H1 (cell line): ENCODE measurements at regions not wholly inside any gene's neighbourhood (a gene's known extent, or its start where the extent isn't known, plus 50 kb on each side); places are given as distances from the start of the nearest gene placed in this dataset.

Experiments
- CTCF ChIA-PET: fragments of 300-600 bp; sonication (Branson Sonifier 250); formaldehyde crosslinking; loops from one replicate; lab custom pipeline; 2021; ENCODE audit not compliant: partially characterized antibody; lab: Charles Lee
- POLR2A ChIA-PET: fragments of 300-600 bp; sonication (Branson Sonifier 250); formaldehyde crosslinking; loops from one replicate; lab custom pipeline; 2021; ENCODE audit warnings: inconsistent platforms; ENCODE audit not compliant: partially characterized antibody; lab: Charles Lee
- DNase-seq, 2 experiments: peaks; one replicate each; pipeline versions ENCODE4 v3.0.0 to v3.0.0-alpha.2; 2010 to 2022; ENCODE audit warnings: low spot score in 2 of 2, low read depth in 1 of 2, mixed read lengths in 1 of 2
- FAIRE-seq: peaks from 2 replicates; lab custom pipeline; 2011; peaks lifted over from hg19 to GRCh38; lab: Jason Lieb, UNC
- H2AFZ ChIP-seq: 2 replicates; pipeline ENCODE4 v1.8.1; 2012; ENCODE audit warnings: low read length, inconsistent platforms
- H2AK5ac ChIP-seq: 2 replicates; pipeline ENCODE4 v1.6.1; 2013; ENCODE audit warnings: low read depth, low read length
- H2BK120ac ChIP-seq: replicated peaks from 2 replicates; pipeline ENCODE3; 2013; ENCODE audit warnings: low read depth, low read length, inconsistent platforms
- H2BK12ac ChIP-seq: 2 replicates; pipeline ENCODE4 v1.6.1; 2013; ENCODE audit warnings: low read depth, low read length
- H2BK15ac ChIP-seq: 2 replicates; pipeline ENCODE4 v1.6.1; 2013; ENCODE audit warnings: low read length
- H2BK20ac ChIP-seq: 2 replicates; pipeline ENCODE4 v1.6.1; 2013; ENCODE audit warnings: low read length
- H2BK5ac ChIP-seq: 2 replicates; pipeline ENCODE4 v1.6.1; 2013; ENCODE audit warnings: low read depth, low read length
- H3K14ac ChIP-seq: 2 replicates; pipeline ENCODE4 v1.6.1; 2013; ENCODE audit warnings: inconsistent platforms; ENCODE audit not compliant: insufficient read length
- H3K18ac ChIP-seq: 2 replicates; pipeline ENCODE4 v1.6.1; 2013; ENCODE audit warnings: low read length; ENCODE audit errors: extremely low read depth
- H3K23ac ChIP-seq: 2 replicates; pipeline ENCODE4 v1.6.1; 2013; ENCODE audit warnings: inconsistent platforms; ENCODE audit not compliant: insufficient read length
- H3K23me2 ChIP-seq: 2 replicates; pipeline ENCODE4 v1.6.1; 2013; ENCODE audit warnings: low read depth, low read length
- H3K27ac ChIP-seq: 2 replicates; pipeline ENCODE4 v1.6.1; 2011; ENCODE audit warnings: low read depth, low read length, inconsistent platforms
- H3K27me3 ChIP-seq, 4 experiments: replicated peaks in 1 of 4; 1 replicate in 1 of 4; 2 replicates in 3 of 4; pipeline versions ENCODE4 v1.6.1 to v1.8.1; 2011 to 2013; ENCODE audit warnings: low read length in 3 of 4, mild to moderate bottlenecking in 3 of 4, inconsistent platforms in 2 of 4, mixed read lengths in 2 of 4, moderate library complexity in 1 of 4; ENCODE audit not compliant: control insufficient read depth in 3 of 4, insufficient read depth in 3 of 4; ENCODE audit errors: extremely low read depth in 1 of 4
- H3K36me3 ChIP-seq, 4 experiments: 2 replicates each; pipeline versions ENCODE4 v1.6.1 to v1.8.1; 2011 to 2013; ENCODE audit warnings: mild to moderate bottlenecking in 4 of 4, low read length in 3 of 4, moderate library complexity in 2 of 4, control low read depth in 1 of 4, inconsistent platforms in 1 of 4; ENCODE audit not compliant: insufficient read depth in 4 of 4, control insufficient read depth in 2 of 4
- H3K4ac ChIP-seq: replicated peaks from 2 replicates; pipeline ENCODE3; 2013; ENCODE audit warnings: low read length, low read depth, mixed read lengths, inconsistent platforms; ENCODE audit not compliant: insufficient read length
- H3K4me1 ChIP-seq, 4 experiments: replicated peaks in 1 of 4; 1 replicate in 1 of 4; 2 replicates in 3 of 4; pipeline versions ENCODE4 v1.6.1 to v1.8.1; 2011 to 2013; ENCODE audit warnings: low read length in 3 of 4, inconsistent platforms in 2 of 4, mixed read lengths in 1 of 4; ENCODE audit not compliant: insufficient read depth in 4 of 4, control insufficient read depth in 3 of 4
- H3K4me2 ChIP-seq, 2 experiments: 2 replicates each; pipeline versions ENCODE4 v1.6.1 to v1.8.1; 2011 to 2013; ENCODE audit warnings: low read depth in 2 of 2, low read length in 2 of 2, control low read depth in 1 of 2, inconsistent platforms in 1 of 2, mild to moderate bottlenecking in 1 of 2; ENCODE audit not compliant: insufficient read depth in 1 of 2
- H3K4me3 ChIP-seq, 4 experiments: fragments of 200-600, 300-600 bp in 1 of 4; sonication (generic), shearing (Covaris generic), sonication (Bioruptor Twin) in 1 of 4; 2 replicates each; pipeline versions ENCODE4 v1.5.1 to v1.8.1; 2011 to 2016; ENCODE audit warnings: low read length in 4 of 4, low read depth in 3 of 4, control low read depth in 2 of 4, inconsistent platforms in 2 of 4, mild to moderate bottlenecking in 2 of 4, mixed read lengths in 1 of 4, moderate library complexity in 1 of 4; ENCODE audit not compliant: insufficient read depth in 2 of 4; ENCODE audit errors: extremely low read depth in 1 of 4
- H3K56ac ChIP-seq: replicated peaks from 2 replicates; pipeline ENCODE3; 2013; ENCODE audit warnings: low read depth, mild to moderate bottlenecking, mixed read lengths, low read length, inconsistent platforms; ENCODE audit not compliant: insufficient read length
- H3K79me1 ChIP-seq: 2 replicates; pipeline ENCODE4 v1.6.1; 2013; ENCODE audit warnings: low read depth, low read length, control low read depth
- H3K79me2 ChIP-seq, 2 experiments: 2 replicates each; pipeline versions ENCODE4 v1.6.1 to v1.8.1; 2012 to 2013; ENCODE audit warnings: low read length in 2 of 2, mild to moderate bottlenecking in 2 of 2, inconsistent platforms in 1 of 2; ENCODE audit not compliant: insufficient read depth in 2 of 2, control insufficient read depth in 1 of 2
- H3K9ac ChIP-seq, 4 experiments: replicated peaks in 1 of 4; 1 replicate in 1 of 4; 2 replicates in 3 of 4; pipeline versions ENCODE4 v1.6.1 to v1.8.1; 2011 to 2013; ENCODE audit warnings: low read depth in 3 of 4, low read length in 3 of 4, control low read depth in 2 of 4, mild to moderate bottlenecking in 2 of 4, moderate library complexity in 2 of 4, inconsistent platforms in 1 of 4; ENCODE audit errors: extremely low read depth in 1 of 4
- H3K9me3 ChIP-seq, 2 experiments: 2 replicates each; pipeline versions ENCODE4 v1.6.1 to v1.8.1; 2012 to 2013; ENCODE audit warnings: mild to moderate bottlenecking in 2 of 2, moderate library complexity in 2 of 2, control low read depth in 1 of 2, inconsistent platforms in 1 of 2, low read depth in 1 of 2, low read length in 1 of 2, mixed read lengths in 1 of 2; ENCODE audit not compliant: insufficient read depth in 2 of 2
- H4K20me1 ChIP-seq, 2 experiments: replicated peaks in 1 of 2; 2 replicates each; pipeline versions ENCODE3 to v1.8.1; 2011 to 2013; ENCODE audit warnings: inconsistent platforms in 2 of 2, low read length in 2 of 2, mild to moderate bottlenecking in 1 of 2; ENCODE audit not compliant: insufficient read depth in 2 of 2, control insufficient read depth in 1 of 2
- H4K5ac ChIP-seq: 2 replicates; pipeline ENCODE4 v1.6.1; 2013; ENCODE audit warnings: low read length, low read depth, mixed read lengths, inconsistent platforms; ENCODE audit not compliant: insufficient read length
- H4K8ac ChIP-seq: 2 replicates; pipeline ENCODE4 v1.8.0; 2013; ENCODE audit warnings: mild to moderate bottlenecking, moderate library complexity, low read length, inconsistent platforms; ENCODE audit not compliant: insufficient read depth; ENCODE audit errors: extremely low read depth
- H4K91ac ChIP-seq: replicated peaks from 2 replicates; pipeline ENCODE3; 2013; ENCODE audit warnings: low read length, mixed read lengths, inconsistent platforms; ENCODE audit not compliant: insufficient read length
- CEBPB ChIP-seq: IDR thresholded peaks from 2 replicates; pipeline ENCODE4 v1.6.1; 2012; ENCODE audit warnings: low read depth, low read length
- CREB1 ChIP-seq: IDR thresholded peaks from 2 replicates; pipeline ENCODE4 v1.6.1; 2012; ENCODE audit warnings: inconsistent platforms
- CTBP2 ChIP-seq: IDR thresholded peaks from 2 replicates; pipeline ENCODE4 v1.7.0; 2011; ENCODE audit warnings: borderline replicate concordance, mild to moderate bottlenecking, moderate library complexity, mixed read lengths, low read length; ENCODE audit not compliant: insufficient read depth, insufficient read length
- E2F6 ChIP-seq: IDR thresholded peaks from 2 replicates; pipeline ENCODE4 v1.6.1; 2012; ENCODE audit warnings: inconsistent platforms
- FOSL1 ChIP-seq: IDR thresholded peaks from 2 replicates; pipeline ENCODE4 v1.6.1; 2011; ENCODE audit warnings: mild to moderate bottlenecking, low read depth, low read length, moderate library complexity; ENCODE audit not compliant: insufficient read depth
- MAFK ChIP-seq: IDR thresholded peaks from 2 replicates; pipeline ENCODE4 v1.6.1; 2012; ENCODE audit warnings: low read depth, mild to moderate bottlenecking, improper control_type of control experiment, low read length
- MAX ChIP-seq: IDR thresholded peaks from 2 replicates; pipeline ENCODE4 v1.6.1; 2012; ENCODE audit warnings: inconsistent platforms
- NANOG ChIP-seq: IDR thresholded peaks from 2 replicates; pipeline ENCODE4 v1.6.1; 2011; ENCODE audit warnings: low read length, low read depth, mild to moderate bottlenecking, inconsistent platforms; ENCODE audit not compliant: insufficient read depth, poor library complexity, severe bottlenecking
- SAP30 ChIP-seq: fragments of 300-600 bp; sonication (generic); IDR thresholded peaks from 2 replicates; pipeline ENCODE4 v1.7.1; 2012; ENCODE audit warnings: low read length, moderate library complexity, mild to moderate bottlenecking, inconsistent platforms; ENCODE audit not compliant: insufficient read depth, insufficient replicate concordance
- SIX5 ChIP-seq: IDR thresholded peaks from 2 replicates; pipeline ENCODE4 v1.6.1; 2011; ENCODE audit warnings: mild to moderate bottlenecking, low read depth, low read length
- SP2 ChIP-seq: IDR thresholded peaks from 2 replicates; pipeline ENCODE4 v1.6.1; 2012; ENCODE audit warnings: mild to moderate bottlenecking, low read length, inconsistent platforms
- SP4 ChIP-seq: IDR thresholded peaks from 2 replicates; pipeline ENCODE4 v1.6.1; 2012; ENCODE audit warnings: low read length, inconsistent platforms
- TCF12 ChIP-seq: IDR thresholded peaks from 2 replicates; pipeline ENCODE4 v1.6.1; 2011; ENCODE audit warnings: low read depth, mild to moderate bottlenecking, low read length
- TEAD4 ChIP-seq: IDR thresholded peaks from 2 replicates; pipeline ENCODE4 v1.6.1; 2012; ENCODE audit warnings: low read depth, low read length, inconsistent platforms, mixed read lengths
- WGBS, 2 experiments: shearing (Covaris generic) in 1 of 2; methylation state at CpG; one replicate each; pipeline versions ENCODE4 v1.1.6 to v1.1.7; 2013 to 2015; ENCODE audit warnings: low lambda C conversion rate in 2 of 2, mixed read lengths in 2 of 2, inconsistent platforms in 1 of 2, low coverage in 1 of 2, missing lambda C conversion rate in 1 of 2; ENCODE audit not compliant: insufficient replicate concordance in 2 of 2, insufficient coverage in 1 of 2, insufficient read length in 1 of 2; ENCODE audit errors: extremely low coverage in 1 of 2, missing lambda C conversion rate in 1 of 2; 5-methylcytosine and 5-hydroxymethylcytosine counted together

- Histone ChIP-seq H3K4me2 (peak overlapping the region; percentile 24 to 33; a peak in 2 of 4 replicates), H3K9ac (no peak overlapping the region), H3K27ac (no peak overlapping the region), H3K56ac (no peak overlapping the region), H3K4me3 (peak overlapping the region in 1 of 4 experiments; percentile 4; a peak in 1 of 8 replicates), H3K79me1 (no peaks in the 10 kb centered on the region), H3K79me2 (no peaks in the 10 kb centered on the region), H3K18ac (no peak overlapping the region), H3K9me3 (no peaks in the 10 kb centered on the region), H3K23me2 (no peaks in the 10 kb centered on the region), H3K14ac (no peak overlapping the region), H2AFZ (no peak overlapping the region), H4K5ac (no peak overlapping the region), H3K36me3 (no peaks in the 10 kb centered on the region), H3K23ac (no peak overlapping the region), H4K8ac (no peak overlapping the region), H2AK5ac (no peak overlapping the region), H4K91ac (peak overlapping the region; percentile 4), H2BK20ac (no peak overlapping the region; the same call in 1 of the 2 replicates), H4K20me1 (no peaks in the 10 kb centered on the region), H2BK120ac (no peak overlapping the region), H2BK12ac (peak overlapping the region; percentile 13; the same call in 1 of the 2 replicates), H3K4ac (no peak overlapping the region), H2BK5ac (peak overlapping the region; percentile 9; the same call in 1 of the 2 replicates), H3K4me1 (peaks cover 6 to 16% (median 11%) of the 10 kb centered on the region in 4 experiments; a peak in 5 of 7 replicates), H3K27me3 (no peaks in the 10 kb centered on the region), H2BK15ac (no peak overlapping the region)
- POLR2A ChIA-PET: no interaction called here
- FAIRE-seq (peak; percentile 98), DNase-seq (peak; percentile 50 to 53)
- CTCF ChIA-PET: interaction anchor here (1.2 to 2.0 kb wide), 5 partner anchors 9 to 616 kb away, joined by 3 to 5 read pairs (median 4); no protein-coding TSS in a partner anchor
- 28% methylated on average over 3 of the region's 3 CpGs; no CpG with 5 or more reads in 1 of the 2 experiments for WGBS, 2 experiments
- TF ChIP-seq TCF12: peak; percentile 69; the same call in 1 of the 2 replicates
- no peak for TF ChIP-seq CTBP2
- no peak for TF ChIP-seq SIX5
- no peak for TF ChIP-seq SP4
- peak; percentile 86 for TF ChIP-seq NANOG
- TF ChIP-seq MAX: peak; percentile 85
- no peak for TF ChIP-seq MAFK
- TF ChIP-seq E2F6: peak; percentile 64; the same call in 1 of the 2 replicates
- TF ChIP-seq SAP30: no peak
- TF ChIP-seq FOSL1: no peak
- TF ChIP-seq CEBPB: peak; percentile 83
- no peak for TF ChIP-seq CREB1
- no peak for TF ChIP-seq SP2
- peak; percentile 81 for TF ChIP-seq TEAD4
Observed at GRCh38 chr3:65146179-65146578, 458.4 kb upstream of the ADAMTS9 start.
